SH-SY5Y (cell line): ENCODE measurements at regions not wholly inside any gene's neighbourhood (a gene's known extent, or its start where the extent isn't known, plus 50 kb on each side); places are given as distances from the start of the nearest gene placed in this dataset.

Experiments
- GATA2 ChIP-seq: IDR thresholded peaks from 2 replicates; pipeline ENCODE4 v1.6.1; 2011; ENCODE audit warnings: mild to moderate bottlenecking, low read depth, low read length
- GATA3 ChIP-seq: IDR thresholded peaks from 2 replicates; pipeline ENCODE4 v1.6.1; 2011; ENCODE audit warnings: low read depth, mild to moderate bottlenecking, low read length, moderate library complexity

- TF ChIP-seq GATA2 (no peak), GATA3 (no peak)
These were observed 125.5 kb downstream of the CHRM3 start for GRCh38 chr1:239511875-239512274.

DNA sequence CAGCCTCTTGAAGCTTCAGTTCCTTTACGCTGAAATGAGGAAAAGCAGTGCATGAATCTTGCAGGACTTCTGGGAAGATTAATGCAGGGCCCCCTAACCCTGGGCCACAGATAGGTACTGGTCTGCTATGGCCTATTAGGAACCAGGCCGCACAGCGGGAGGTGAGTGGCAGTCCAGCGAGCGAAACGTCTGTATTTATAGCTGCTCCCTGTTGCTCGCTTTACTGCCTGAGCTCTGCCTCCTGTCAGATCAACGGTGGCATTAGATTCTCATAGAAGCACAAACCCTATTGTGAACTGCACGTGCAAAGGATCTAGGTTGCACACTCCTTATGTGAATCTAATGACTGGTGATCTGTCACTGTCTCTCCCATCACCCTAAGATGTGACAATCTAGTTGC lies 130.2 kb downstream of the CHRM3 start:
- TF ChIP-seq GATA2 (no peak), GATA3 (no peak)

- TF ChIP-seq GATA3: no peak
- TF ChIP-seq GATA2: no peak
These were observed 140.0 kb downstream of the CHRM3 start for GRCh38 chr1:239526391-239526790.

DNA sequence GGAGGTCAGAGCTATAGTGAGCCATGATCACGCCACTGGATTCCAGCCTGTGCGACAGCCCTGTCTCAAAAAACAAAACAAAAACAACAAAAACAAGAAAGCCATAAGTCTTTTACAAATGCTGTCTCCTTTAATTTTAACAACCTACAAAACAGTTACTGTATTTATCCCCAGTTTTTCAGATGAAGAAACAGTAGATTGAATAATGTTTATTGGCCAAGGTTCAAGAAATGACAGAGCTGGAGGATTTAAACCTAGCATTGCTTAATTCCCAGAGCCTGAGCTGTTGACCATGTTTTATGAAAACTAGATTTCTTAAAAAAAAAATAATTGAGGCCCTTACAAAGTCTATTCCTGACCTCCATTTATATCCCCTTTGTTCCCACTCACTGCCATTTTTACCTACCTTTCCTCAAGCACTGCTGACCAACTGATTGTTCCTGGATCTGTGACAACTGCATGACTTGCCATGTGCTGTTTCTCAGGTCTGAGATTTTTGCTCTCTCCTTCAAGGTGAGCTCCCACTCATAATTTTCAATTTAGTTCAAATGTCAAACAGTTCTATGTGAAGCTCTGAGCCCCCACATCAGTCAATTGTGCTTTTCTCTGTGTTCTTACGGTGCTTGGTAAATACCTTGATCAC lies 140.8 kb downstream of the CHRM3 start:
- no peak for TF ChIP-seq GATA2
- TF ChIP-seq GATA3: no peak

DNA sequence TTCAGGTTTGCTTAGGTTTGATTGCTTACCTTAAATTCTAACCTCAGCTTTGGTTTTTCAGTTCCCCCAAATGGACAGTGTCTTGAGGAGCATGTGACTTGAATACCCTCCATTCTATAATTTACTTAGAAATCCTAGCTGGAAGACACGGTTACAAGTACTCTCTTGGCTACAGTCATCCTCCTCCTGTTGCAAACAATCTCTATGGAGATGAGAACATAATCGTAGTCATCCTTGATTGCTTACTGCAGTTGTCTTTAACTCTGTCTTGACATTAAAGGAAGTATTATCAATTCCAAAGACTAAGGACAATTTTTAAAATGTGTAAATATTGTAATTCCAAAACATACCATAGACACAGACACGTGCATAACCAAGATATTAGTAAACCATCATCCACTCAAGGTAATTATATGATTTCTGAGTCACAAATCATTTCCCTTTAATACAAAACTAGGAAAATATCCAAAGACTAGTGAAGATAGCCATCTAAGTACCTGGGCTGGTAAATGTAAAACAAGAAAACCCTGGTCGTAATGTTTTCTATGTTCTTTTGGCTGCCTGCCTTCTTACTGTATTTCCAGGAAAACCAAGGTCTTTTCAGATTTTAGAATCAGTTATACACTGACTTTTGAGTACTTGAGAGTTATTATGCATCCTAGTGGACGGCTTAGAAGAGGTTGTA lies 149.9 kb downstream of the CHRM3 start:
- TF ChIP-seq GATA2: no peak
- no peak for TF ChIP-seq GATA3

GRCh38 chr1:239537795-239538194 lies 151.4 kb downstream of the CHRM3 start:
- TF ChIP-seq GATA3 (no peak), GATA2 (no peak)

DNA sequence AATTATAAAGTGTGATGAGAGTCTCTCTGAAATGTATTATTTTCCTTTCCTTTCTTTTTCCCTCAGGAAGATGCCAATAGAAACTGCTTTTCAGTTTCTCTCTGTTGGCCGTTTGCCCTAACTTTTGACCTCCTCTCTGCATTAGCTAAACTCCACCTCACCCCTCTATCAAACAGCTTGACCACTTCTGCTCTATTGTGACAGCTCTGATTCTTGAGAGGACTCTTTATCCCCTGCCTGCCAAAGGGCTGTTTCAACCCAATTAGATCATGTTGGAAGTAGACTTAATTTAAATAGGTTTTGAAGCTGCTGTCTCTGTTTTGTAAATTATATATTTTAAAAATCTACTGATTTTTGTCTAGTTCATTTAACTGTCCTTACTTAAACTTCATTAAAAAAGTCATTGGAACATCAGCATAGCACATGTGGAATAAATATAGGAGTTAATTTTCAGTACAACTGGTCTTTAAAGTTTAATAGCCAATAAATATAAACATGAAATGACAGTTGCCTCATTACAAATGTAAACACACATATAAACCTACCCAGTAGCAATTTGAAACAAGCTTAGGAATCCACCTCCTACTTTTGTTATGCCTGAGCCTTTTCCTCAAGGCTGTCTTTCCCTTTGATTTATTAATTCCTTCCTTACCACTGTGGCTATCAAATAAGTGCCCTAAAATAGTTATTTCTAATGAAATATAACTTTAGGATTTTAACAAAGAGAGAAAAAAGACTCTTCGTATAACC lies 152.0 kb downstream of the CHRM3 start:
- no peak for TF ChIP-seq GATA3
- no peak for TF ChIP-seq GATA2

GRCh38 chr1:239539051-239539450 lies 152.7 kb downstream of the CHRM3 start:
- TF ChIP-seq GATA2 (no peak), GATA3 (no peak)

DNA sequence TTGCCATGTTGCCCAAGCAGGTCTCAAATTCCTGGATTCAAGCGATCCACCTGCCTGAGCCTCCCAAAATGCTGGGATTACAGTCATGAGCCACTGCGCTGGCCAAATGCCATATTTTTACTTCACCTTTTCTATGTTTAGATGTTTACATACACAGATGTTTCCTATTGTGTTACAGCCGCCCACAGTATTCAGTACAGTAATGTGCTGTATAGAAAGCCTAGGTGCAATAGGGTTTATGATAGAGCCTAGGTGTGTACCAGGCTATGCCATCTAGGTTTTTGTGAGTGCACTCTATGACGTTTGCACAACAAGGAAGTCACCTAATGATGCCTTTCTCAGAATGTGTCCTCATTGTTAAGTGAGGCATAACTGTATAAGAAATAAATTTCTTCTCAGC lies 153.4 kb downstream of the CHRM3 start:
- TF ChIP-seq GATA3: no peak
- no peak for TF ChIP-seq GATA2

DNA sequence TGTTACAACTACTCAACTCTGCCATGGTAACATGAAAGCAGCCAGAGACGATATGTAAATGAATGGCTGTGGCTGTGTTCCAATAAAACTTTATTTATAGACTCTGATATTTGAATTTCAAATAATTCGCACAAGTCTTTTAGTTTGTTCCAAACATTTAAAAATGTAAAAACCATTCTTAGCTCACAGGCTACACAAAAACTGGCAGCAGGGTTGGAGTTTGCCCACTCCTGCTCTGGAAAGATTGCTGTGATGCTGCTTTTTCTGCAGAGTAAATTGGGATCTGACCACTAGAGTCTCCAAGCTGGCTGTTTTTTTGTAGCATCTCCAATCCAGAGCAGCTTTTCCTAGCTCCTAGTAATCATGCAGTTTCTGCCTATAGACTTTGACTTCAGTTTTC lies 157.5 kb downstream of the CHRM3 start:
- TF ChIP-seq GATA2 (no peak), GATA3 (no peak)

DNA sequence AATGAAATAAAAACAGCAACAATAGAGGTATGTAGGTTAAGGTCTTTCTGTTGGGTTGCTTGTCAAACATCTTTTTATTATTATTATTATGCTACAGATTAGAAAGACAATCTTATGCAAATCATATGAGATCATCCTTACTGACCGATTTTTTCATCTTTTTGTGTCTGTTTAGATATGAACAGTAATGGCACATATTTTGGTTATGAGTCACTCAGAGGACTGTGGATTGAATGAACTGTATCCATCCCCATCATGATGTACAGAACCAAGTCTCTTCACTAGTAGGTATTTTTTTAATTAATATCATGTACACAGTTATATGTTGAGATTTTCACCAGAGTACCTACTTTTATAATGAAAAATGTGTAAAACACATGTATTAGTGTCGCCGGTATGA lies 159.1 kb downstream of the CHRM3 start:
- TF ChIP-seq GATA3: no peak
- no peak for TF ChIP-seq GATA2

DNA sequence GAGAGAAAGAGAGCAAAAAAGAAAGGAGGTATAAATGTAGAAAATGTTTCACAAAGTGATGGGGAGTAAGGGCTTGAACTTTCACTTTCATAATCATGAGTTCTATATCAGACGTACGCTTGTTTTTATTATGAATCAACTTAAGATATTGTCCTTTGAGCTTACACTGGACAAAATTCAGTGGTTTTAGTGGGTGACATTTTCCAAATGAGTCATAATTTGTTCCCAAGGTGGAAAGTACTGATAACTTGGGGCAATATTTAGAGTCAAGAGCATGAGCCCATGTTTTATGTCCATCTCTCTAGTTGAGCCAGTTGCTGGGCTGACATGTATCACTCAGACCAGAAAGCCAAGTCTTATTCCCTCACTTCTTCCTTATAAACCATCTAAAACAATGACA lies 161.6 kb downstream of the CHRM3 start:
- no peak for TF ChIP-seq GATA2
- TF ChIP-seq GATA3: no peak

DNA sequence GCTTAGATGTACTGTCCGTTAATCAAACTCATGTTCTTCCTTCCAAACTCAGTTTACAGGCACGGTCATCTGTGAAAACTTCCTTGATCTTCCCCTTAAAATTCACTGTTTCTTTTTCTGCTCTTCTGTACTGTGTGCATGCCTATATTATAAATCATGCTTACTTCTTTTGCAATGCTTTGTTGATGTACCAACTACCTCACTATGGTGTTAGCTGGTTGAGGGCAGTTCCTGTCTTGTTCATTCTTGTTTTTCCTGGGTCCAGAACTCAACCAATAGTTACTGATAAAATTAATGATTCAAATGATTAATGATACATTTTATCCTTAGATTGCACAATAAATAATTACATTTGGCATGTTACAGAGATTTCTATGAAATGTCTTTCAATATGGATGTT lies 163.8 kb downstream of the CHRM3 start:
- no peak for TF ChIP-seq GATA2
- TF ChIP-seq GATA3: no peak

DNA sequence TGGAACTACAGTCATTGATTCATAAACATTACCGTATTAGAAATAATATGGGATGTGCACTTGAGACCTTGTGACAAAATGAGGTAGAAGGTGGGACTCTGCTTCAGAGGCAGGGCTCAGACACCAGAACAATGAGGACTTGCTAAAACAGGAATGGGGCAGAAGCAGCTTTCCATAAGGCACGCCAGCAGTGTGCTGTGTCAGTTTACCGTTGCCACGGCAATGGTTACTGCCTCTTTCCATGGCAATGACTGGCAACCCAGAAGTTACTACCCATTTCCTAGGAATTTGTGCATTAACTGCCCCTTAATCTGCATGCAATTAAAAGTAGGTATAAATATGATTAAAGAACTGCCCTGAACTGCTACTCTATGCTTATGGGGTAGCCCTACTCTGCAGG lies 169.0 kb downstream of the CHRM3 start:
- TF ChIP-seq GATA2: no peak
- no peak for TF ChIP-seq GATA3

DNA sequence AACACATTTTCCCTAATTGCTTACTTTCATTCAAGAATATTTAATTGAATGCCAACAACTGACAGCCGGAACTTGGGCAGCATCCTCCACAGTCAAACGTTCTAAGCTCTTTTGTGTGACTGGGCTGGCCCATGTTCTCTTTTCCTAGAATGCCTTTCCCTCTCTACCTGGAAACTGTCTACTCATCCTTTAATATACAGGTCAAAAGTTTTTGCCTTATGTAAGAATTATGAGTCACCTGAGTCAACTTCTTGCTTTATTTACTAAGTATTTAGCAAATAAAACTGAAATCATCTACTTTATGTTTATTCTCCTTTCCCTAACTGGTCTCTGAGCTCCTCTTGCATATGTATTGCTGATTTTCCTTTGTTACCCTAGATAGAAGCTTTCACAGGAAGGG lies 172.2 kb downstream of the CHRM3 start:
- TF ChIP-seq GATA3 (no peak), GATA2 (no peak)

GRCh38 chr1:239558991-239559390 lies 172.6 kb downstream of the CHRM3 start:
- TF ChIP-seq GATA3 (no peak), GATA2 (no peak)
